Neural progenitor cell (in vitro differentiated cells): ENCODE measurements at regions not wholly inside any gene's neighbourhood (a gene's known extent, or its start where the extent isn't known, plus 50 kb on each side); places are given as distances from the start of the nearest gene placed in this dataset.

Source experiments
- CTCF ChIP-seq: fragments of 200-600 bp; sonication (generic); IDR thresholded peaks from 2 replicates; pipeline ENCODE4 v1.5.1; 2017; ENCODE audit warnings: antibody characterized with exemption, mild to moderate bottlenecking
- EZH2 ChIP-seq: fragments of 200-600 bp; sonication (generic); IDR thresholded peaks from 2 replicates; pipeline ENCODE4 v1.6.1; 2017; ENCODE audit warnings: antibody characterized with exemption, mild to moderate bottlenecking, moderate library complexity
- EZH2phosphoT487 ChIP-seq: fragments of 200-600 bp; sonication (generic); IDR thresholded peaks from 2 replicates; pipeline ENCODE4 v1.6.1; 2017; ENCODE audit warnings: antibody characterized with exemption

DNA sequence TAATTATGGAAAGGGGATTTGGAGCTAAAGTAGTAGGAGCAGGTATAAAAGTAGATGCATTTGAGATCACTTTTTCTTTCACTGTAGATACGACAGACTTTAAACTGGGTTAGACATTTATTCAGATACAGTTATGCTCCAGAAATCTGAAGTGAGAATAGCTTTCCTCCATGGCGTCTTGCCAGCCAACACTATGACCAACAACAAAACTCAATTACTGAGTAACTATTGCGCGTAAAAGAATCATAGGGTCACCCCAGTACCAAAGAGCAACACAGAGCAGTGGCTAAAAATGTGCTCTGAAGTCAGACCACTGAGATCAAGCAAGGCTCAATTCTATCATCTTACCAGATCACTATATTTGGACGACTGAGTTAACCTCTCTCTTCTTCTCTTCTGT is 262.5 kb upstream of the SORCS1 start:
- no peak for TF ChIP-seq CTCF
- no peak for TF ChIP-seq EZH2
- TF ChIP-seq EZH2phosphoT487: no peak
